Thyroid gland (tissue), 4 donors: ENCODE measurements at regions not wholly inside any gene's neighbourhood (a gene's known extent, or its start where the extent isn't known, plus 50 kb on each side); places are given as distances from the start of the nearest gene placed in this dataset.

ENCODE experiments used
- POLR2A ChIP-seq, 2 donors: fragments of 450-650 bp; IDR thresholded peaks; one replicate each; pipeline ENCODE4 v1.6.1; 2017; ENCODE audit warnings: antibody characterized with exemption in 2 of 2, mild to moderate bottlenecking in 2 of 2, moderate library complexity in 1 of 2
- TF ChIP-seq, protein P1 (sequence below), 6 experiments: fragments of 200-600 bp in 3 of 6; fragments of 450-650 bp in 3 of 6; sonication (generic) in 3 of 6; IDR thresholded peaks; one replicate each; pipeline ENCODE4 v1.5.1; 2016 to 2019; ENCODE audit warnings: antibody characterized with exemption in 6 of 6, mild to moderate bottlenecking in 2 of 6, inconsistent platforms in 1 of 6, moderate library complexity in 1 of 6

GRCh38 chr6:125498606-125499005 lies 196.8 kb upstream of the HDDC2 start:
- TF ChIP-seq POLR2A (IDR thresholded peaks at IDR 0.05) = no peak
- TF ChIP-seq, protein P1, sequence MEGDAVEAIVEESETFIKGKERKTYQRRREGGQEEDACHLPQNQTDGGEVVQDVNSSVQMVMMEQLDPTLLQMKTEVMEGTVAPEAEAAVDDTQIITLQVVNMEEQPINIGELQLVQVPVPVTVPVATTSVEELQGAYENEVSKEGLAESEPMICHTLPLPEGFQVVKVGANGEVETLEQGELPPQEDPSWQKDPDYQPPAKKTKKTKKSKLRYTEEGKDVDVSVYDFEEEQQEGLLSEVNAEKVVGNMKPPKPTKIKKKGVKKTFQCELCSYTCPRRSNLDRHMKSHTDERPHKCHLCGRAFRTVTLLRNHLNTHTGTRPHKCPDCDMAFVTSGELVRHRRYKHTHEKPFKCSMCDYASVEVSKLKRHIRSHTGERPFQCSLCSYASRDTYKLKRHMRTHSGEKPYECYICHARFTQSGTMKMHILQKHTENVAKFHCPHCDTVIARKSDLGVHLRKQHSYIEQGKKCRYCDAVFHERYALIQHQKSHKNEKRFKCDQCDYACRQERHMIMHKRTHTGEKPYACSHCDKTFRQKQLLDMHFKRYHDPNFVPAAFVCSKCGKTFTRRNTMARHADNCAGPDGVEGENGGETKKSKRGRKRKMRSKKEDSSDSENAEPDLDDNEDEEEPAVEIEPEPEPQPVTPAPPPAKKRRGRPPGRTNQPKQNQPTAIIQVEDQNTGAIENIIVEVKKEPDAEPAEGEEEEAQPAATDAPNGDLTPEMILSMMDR (IDR thresholded peaks at IDR 0.05) = no peak
